HAP-1 (cell line): ENCODE measurements at regions not wholly inside any gene's neighbourhood (a gene's known extent, or its start where the extent isn't known, plus 50 kb on each side); places are given as distances from the start of the nearest gene placed in this dataset.

Experiments
- DNase-seq, 2 experiments: peaks; one replicate each; pipeline ENCODE4 v3.0.0-alpha.2; 2016 to 2020; ENCODE audit warnings: low spot score in 2 of 2
- H3K27me3 ChIP-seq: fragments of 250-450 bp; sonication (Bioruptor Pico); 2 replicates; pipeline ENCODE4 v1.5.1; 2020; ENCODE audit warnings: low read depth, mild to moderate bottlenecking, moderate library complexity
- H3K36me3 ChIP-seq: fragments of 250-450 bp; sonication (Bioruptor Pico); replicated peaks from 2 replicates; pipeline ENCODE4 v1.5.1; 2020; ENCODE audit warnings: mild to moderate bottlenecking
- H3K4me1 ChIP-seq: fragments of 250-450 bp; sonication (Bioruptor Pico); 2 replicates; pipeline ENCODE4 v1.5.1; 2020; ENCODE audit warnings: mild to moderate bottlenecking
- H3K4me3 ChIP-seq: fragments of 250-450 bp; sonication (Bioruptor Pico); 2 replicates; pipeline ENCODE4 v1.5.1; 2020; ENCODE audit warnings: mild to moderate bottlenecking, moderate library complexity
- H3K9me3 ChIP-seq: fragments of 250-450 bp; sonication (Bioruptor Pico); 2 replicates; pipeline ENCODE4 v1.5.1; 2020; ENCODE audit warnings: mild to moderate bottlenecking, moderate library complexity
- in situ Hi-C: fragments of 300-500 bp; cut with MboI; formaldehyde crosslinking; loops from 3 replicates; pipeline ENCODE4 v1.14.3; 2020; ENCODE audit warnings: low sequenced_read_pairs, inconsistent platforms, mixed read lengths

DNA sequence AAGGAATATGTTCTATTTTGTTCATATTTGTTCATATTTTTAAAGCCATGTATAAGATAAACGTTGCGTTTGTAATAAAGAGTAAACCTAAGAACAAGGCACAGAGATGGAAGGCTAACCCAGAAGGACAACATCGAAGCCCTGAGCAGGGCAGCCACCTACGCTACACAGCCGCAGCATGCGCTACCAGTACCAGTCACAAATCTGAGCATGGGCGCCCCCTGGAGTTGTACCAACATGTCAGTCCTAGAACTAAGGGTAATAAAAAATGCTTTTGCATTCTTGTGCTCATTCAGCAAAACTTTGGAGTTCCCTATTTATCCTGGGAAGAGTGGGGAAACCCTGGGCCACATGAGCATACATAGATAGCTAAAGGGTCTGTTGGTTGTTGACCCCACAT lies 70.6 kb downstream of the PLEKHG1 start:
- Histone ChIP-seq H3K9me3 (no peaks in the 10 kb centered on the region), H3K4me1 (peaks cover 27% of the 10 kb centered on the region), H3K4me3 (no peak overlapping the region), H3K27me3 (no peaks in the 10 kb centered on the region), H3K36me3 (no peaks in the 10 kb centered on the region; the same call in 1 of the 2 replicates)
- DNase-seq, result no peak
- in situ Hi-C loops, result no loop called here

DNA sequence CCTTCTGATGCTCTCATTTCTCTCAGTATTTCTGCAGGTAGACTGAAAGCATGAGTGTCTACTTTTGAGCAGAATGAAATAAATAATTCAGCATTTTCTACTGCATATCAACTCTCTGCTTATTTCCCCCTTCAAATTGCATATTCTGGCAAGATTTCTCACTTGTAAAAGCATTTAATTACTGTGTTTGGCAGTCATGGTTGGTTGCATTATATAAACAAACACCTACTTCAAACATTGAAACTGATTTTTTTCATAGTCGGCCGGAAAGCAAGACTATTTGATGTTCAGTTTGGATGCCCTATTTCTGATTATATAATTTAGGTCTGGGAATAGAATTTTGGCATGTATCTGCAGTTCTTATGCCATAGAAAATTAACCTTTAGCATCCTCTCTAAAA lies 73.1 kb downstream of the PLEKHG1 start:
- peaks cover 18% of the 10 kb centered on the region for H3K4me1 ChIP-seq
- H3K27me3 ChIP-seq, result no peaks in the 10 kb centered on the region
- no peak overlapping the region for H3K4me3 ChIP-seq
- no peaks in the 10 kb centered on the region; the same call in 1 of the 2 replicates for H3K36me3 ChIP-seq
- no peak for DNase-seq
- no peaks in the 10 kb centered on the region for H3K9me3 ChIP-seq
- in situ Hi-C loops, result no loop called here

DNA sequence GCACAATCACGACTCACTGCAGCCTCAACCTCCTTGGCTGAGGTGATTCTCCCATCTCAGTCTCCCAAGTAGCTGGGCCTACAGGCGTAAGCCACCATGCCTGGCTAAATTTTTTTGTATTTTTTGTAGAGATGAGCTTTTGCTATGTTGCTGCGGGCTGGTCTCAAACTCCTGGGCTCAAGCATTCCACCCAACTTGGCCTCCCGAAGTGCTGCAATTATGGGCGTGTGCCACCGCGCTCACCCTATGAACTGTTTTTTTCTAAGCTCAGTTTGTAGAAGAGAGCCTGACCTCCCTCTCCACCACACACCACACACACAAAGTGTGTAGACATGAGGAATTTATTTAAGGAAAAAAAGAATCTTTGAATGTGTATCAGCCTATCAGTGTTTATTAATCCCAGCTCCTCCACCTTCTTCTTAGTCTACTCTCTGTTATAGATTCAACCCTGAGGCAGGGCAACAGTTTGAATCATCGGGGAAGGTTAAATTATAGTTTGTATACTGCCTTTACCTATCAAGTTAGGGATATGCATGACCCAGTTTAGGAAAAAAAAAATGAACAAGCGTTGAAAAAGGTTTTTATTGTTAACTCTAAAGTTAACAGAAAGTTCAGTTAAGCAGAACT lies 74.1 kb downstream of the PLEKHG1 start:
- Histone ChIP-seq H3K9me3 (no peaks in the 10 kb centered on the region), H3K36me3 (no peaks in the 10 kb centered on the region; the same call in 1 of the 2 replicates), H3K4me3 (no peak overlapping the region), H3K27me3 (no peaks in the 10 kb centered on the region), H3K4me1 (peaks cover 9% of the 10 kb centered on the region)
- in situ Hi-C loops, result no loop called here
- no peak for DNase-seq

DNA sequence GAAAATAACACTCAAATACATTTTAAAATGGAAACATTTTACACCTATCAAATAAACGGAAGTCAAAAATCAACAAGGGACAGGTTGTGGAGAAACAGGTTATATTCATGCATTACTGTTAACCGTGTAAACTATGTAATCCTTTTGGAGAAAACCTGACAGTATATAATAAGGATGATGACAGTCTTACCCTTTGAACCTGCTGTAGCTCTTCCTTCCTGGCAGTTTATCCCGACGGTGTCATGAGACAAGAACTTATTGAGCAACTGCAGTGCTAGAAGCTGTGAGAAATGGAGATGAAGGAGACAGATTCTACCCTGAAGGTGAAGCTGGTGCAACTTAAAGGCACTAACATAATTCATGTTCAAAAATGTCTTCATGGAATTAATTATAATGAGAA lies 76.7 kb downstream of the PLEKHG1 start:
- H3K9me3 ChIP-seq, result no peaks in the 10 kb centered on the region
- H3K4me3 ChIP-seq, result no peak overlapping the region
- no peaks in the 10 kb centered on the region for H3K36me3 ChIP-seq
- in situ Hi-C loops, result no loop called here
- DNase-seq, result no peak
- no peaks in the 10 kb centered on the region for H3K4me1 ChIP-seq
- H3K27me3 ChIP-seq, result no peaks in the 10 kb centered on the region

DNA sequence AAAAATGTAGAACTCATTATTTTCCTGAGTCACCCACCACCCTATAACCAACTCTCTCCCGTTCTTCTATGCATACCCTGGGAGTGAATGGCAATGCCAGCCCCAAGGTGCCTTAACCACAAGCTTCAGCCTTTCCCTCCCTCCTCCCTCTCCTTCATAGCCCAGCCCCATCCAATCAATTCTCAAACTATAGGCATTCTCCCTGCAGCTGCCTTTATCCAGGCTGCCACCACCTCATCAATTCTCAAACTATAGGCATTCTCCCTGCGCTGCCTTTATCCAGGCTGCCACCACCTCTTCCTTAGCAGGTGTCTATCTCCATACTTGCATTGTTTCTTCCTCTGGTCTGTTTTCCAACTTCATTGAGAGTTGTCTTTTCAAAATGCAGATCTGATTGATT lies 77.1 kb downstream of the PLEKHG1 start:
- no peaks in the 10 kb centered on the region for H3K4me1 ChIP-seq
- H3K4me3 ChIP-seq, result no peak overlapping the region
- no peaks in the 10 kb centered on the region for H3K9me3 ChIP-seq
- no peak for DNase-seq
- no peaks in the 10 kb centered on the region for H3K36me3 ChIP-seq
- in situ Hi-C loops, result no loop called here
- no peaks in the 10 kb centered on the region for H3K27me3 ChIP-seq

DNA sequence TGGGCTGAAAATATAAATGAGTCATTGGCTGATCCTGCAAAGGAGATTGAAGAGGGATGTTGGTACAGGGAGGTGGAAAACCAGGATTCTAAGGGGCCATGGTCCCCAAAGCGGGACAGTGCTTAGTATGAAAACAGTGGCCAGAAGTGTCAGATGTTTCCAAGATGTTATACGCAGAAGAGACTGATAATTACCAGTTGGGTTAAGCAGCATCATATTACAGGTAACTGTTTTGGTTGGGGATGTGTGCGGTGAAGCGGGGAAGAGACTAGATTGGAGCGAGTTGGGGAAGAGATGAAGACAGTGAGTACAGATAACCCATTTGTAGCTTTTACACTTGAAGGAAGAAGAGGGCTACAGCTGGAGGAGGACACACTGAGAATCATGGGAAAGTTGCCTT lies 80.8 kb downstream of the PLEKHG1 start:
- Histone ChIP-seq H3K27me3 (no peaks in the 10 kb centered on the region), H3K36me3 (no peaks in the 10 kb centered on the region), H3K4me1 (0 out of 2 replicates have a peak, but pooled peaks cover under 1% of the 10 kb centered on the region), H3K4me3 (no peak overlapping the region), H3K9me3 (no peaks in the 10 kb centered on the region)
- in situ Hi-C loops, result no loop called here
- DNase-seq, result no peak

DNA sequence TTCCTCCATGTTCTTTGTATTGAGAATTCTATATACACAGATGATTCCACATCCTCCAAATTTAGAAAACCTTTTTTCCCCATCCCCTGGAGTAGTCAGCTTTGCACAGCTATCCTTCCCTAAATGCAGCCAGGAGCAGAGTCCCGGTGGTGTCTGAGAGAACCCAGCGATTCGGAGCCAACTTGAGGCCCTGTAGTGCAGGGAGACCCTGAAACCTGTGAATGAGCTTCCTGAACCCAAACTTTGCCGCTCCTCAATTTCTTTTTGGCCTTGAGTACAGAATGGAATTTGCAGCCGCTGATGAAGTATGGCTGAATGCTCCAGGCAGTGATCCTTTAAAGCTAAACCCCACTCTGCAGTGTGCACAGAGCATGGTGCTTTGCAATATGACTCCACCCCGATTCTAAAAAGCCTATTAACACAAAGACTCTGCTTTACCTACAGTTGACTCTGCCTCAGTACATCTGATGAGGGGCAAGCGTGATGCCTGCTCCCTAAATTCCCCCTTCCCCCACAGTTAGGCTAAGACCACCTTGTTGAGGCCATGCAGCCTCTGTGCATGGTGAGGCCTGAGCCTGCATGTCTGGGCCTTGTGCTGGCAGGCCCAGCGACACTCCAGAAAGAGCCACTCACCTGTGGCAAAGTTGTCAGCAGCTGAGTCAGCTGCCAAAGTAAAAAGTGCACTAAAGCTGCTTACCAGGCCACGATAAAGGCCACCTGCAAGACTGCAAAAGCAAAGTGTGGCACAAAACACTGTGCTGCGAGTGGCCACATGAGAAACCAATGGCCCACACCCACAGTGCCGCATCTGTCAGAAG lies 82.1 kb downstream of the PLEKHG1 start:
- 0 out of 2 replicates have a peak, but pooled peaks cover 3% of the 10 kb centered on the region for H3K4me1 ChIP-seq
- in situ Hi-C loops, result no loop called here
- H3K9me3 ChIP-seq, result no peaks in the 10 kb centered on the region
- no peaks in the 10 kb centered on the region for H3K36me3 ChIP-seq
- no peak for DNase-seq
- no peak overlapping the region for H3K4me3 ChIP-seq
- H3K27me3 ChIP-seq, result no peaks in the 10 kb centered on the region

DNA sequence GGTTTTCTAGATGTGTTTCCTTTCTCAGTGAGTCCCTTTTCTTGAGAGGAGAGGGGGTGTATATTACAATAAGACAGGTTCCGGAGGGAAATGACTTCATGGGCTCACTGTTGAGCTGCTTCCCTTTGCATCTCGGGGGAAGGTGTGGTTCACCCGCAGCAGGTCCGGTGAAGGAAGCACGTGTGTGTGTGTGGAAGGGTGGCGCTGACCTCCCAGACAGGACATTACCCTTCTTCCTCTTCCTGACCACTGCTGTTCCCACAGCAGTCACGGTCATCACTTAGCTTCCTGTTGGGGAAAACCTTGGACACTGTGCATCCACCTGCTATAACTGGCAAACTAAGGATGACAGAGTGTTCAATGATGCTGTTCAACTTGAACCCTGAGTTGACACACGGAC lies 83.6 kb downstream of the PLEKHG1 start:
- no peaks in the 10 kb centered on the region for H3K36me3 ChIP-seq
- in situ Hi-C loops, result no loop called here
- no peaks in the 10 kb centered on the region for H3K27me3 ChIP-seq
- no peak overlapping the region for H3K4me3 ChIP-seq
- H3K4me1 ChIP-seq, result 0 out of 2 replicates have a peak, but pooled peaks cover 3% of the 10 kb centered on the region
- DNase-seq, result no peak
- H3K9me3 ChIP-seq, result no peaks in the 10 kb centered on the region

DNA sequence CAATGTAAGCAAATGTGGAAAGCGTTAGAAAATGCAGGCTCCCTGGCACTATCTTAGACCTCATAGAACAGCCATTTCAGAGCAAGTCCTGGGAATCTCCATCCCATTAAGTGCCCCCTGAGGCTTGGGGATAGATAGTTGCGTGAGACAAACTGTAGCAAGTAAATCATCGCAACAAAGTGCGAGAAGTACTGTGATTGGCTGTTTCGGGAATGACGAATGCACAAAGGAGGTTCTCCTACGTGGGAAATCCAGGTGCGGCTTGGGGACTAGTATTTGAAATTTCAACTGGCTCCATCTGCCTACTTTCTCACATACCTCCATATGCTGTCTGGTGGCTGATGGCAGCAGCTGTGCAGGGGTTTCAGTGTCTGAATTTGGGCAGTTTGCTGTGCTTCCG lies 84.5 kb downstream of the PLEKHG1 start:
- in situ Hi-C loops, result no loop called here
- Histone ChIP-seq H3K9me3 (no peaks in the 10 kb centered on the region), H3K27me3 (no peaks in the 10 kb centered on the region), H3K4me1 (0 out of 2 replicates have a peak, but pooled peaks cover 3% of the 10 kb centered on the region), H3K36me3 (no peaks in the 10 kb centered on the region), H3K4me3 (no peak overlapping the region)
- no peak for DNase-seq

DNA sequence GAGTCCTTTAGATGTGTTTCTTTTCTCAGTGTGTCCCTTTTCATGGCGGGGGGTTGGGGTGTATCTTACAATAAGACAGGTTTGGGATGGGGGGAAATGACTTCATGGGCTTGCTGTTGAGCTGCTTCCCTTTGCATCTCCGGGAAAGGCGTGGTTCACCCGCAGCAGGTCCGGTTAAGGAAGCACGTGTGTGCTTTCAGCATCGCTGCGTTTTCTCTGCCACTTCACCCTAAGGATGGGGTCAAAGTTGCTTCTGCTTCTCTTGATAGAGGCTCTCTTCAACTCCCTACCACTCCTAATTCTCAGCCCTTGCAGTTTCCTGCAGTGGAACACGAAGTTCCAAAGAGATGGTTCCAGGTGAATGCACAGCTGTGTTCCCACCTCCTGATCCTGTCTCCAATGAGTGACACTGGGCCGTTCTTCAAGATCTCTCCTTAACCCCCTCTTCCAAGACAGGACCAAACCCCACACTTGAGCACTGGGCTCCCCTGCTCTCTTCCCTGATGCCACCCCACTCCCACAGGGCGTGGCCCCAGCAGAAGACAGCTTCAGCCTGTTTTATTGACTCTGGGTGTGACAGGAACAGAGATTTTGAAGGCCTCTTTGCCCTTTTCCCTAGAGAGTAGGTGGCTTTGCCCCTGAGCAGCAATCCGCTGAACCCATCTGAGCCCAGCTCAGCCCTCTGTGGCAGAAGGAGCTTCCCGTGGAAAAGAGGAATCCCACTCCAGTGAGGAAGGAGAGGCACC lies 85.2 kb downstream of the PLEKHG1 start:
- Histone ChIP-seq H3K9me3 (no peaks in the 10 kb centered on the region), H3K4me3 (no peak overlapping the region), H3K36me3 (no peaks in the 10 kb centered on the region), H3K27me3 (no peaks in the 10 kb centered on the region), H3K4me1 (0 out of 2 replicates have a peak, but pooled peaks cover 3% of the 10 kb centered on the region)
- no peak for DNase-seq
- in situ Hi-C loops, result no loop called here

DNA sequence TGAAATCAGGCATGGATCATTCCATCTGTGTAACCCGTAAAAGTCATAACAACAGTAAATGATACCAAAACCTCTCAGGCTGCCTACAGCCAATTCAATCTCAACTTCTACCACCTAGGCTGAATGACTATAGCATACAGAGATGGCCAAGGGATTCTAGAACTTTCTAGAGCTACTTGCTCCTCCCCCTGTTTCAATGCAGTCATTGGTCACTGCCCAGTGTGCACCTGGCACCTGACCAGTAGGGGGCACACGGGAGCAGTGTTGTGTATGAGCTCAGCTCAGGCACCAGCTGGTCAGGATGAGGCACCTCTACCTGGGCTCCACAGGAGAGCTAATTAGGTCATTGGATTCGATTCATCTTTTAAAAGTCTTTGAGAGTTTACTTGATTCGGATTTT lies 86.2 kb downstream of the PLEKHG1 start:
- DNase-seq, result peak; percentile 26 to 78
- no peaks in the 10 kb centered on the region for H3K27me3 ChIP-seq
- in situ Hi-C loops, result no loop called here
- 0 out of 2 replicates have a peak, but pooled peaks cover 3% of the 10 kb centered on the region for H3K4me1 ChIP-seq
- H3K36me3 ChIP-seq, result no peaks in the 10 kb centered on the region
- H3K4me3 ChIP-seq, result no peak overlapping the region
- no peaks in the 10 kb centered on the region for H3K9me3 ChIP-seq

DNA sequence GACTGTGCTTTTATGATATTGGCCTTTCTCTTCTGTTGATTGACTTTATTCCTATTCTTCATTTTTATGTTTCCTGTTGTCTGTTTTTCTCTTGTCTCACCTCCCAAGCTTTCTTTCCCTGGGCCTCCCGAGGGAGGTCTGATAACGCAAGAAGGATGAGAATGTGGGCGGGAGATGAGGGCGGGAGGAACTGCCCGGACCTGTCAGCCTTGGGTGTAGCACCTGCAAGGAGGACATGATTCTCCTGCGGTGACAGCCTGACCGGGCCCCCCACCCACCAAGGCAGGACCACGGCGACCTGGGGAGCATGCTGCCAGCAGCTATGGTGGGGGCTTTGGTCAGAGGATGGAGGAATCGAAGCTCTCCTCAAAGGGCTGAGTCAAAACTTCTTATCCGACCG lies 86.9 kb downstream of the PLEKHG1 start:
- in situ Hi-C loops, result no loop called here
- no peaks in the 10 kb centered on the region for H3K27me3 ChIP-seq
- no peaks in the 10 kb centered on the region for H3K9me3 ChIP-seq
- no peak overlapping the region for H3K4me3 ChIP-seq
- H3K4me1 ChIP-seq, result 0 out of 2 replicates have a peak, but pooled peaks cover 3% of the 10 kb centered on the region
- DNase-seq, result no peak
- H3K36me3 ChIP-seq, result no peaks in the 10 kb centered on the region

DNA sequence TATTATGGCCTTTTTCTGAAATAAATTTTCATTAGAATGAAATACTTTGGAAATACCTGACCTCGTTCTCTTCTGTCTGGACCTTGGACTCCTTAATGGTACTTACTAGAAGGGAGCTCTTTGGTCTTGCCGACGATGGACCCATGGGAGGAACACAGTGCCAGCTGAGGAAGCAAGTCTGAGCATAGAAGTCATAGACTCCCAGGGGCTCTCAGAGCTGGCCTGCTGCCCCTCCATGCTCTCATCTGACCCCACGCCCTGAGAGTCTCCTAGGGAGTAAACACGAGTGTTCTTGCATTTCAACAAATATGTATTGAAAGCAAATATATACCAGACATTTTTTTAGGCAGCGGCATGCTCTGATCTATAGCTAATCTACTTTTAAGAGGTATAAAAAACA lies 87.8 kb downstream of the PLEKHG1 start:
- no peak overlapping the region for H3K4me3 ChIP-seq
- no peaks in the 10 kb centered on the region for H3K27me3 ChIP-seq
- H3K9me3 ChIP-seq, result no peaks in the 10 kb centered on the region
- no peaks in the 10 kb centered on the region for H3K36me3 ChIP-seq
- H3K4me1 ChIP-seq, result 0 out of 2 replicates have a peak, but pooled peaks cover 3% of the 10 kb centered on the region
- DNase-seq, result no peak
- in situ Hi-C loops, result no loop called here
